ENCODE measurements at regions not wholly inside any gene's neighbourhood (a gene's known extent, or its start where the extent isn't known, plus 50 kb on each side); places are given as distances from the start of the nearest gene placed in this dataset.

GRCh38 chr20:16816192-16816591, 68.0 kb downstream of the OTOR start:
- Histone ChIP-seq H3K9ac (ENCODE audit: extremely low read depth, insufficient read length, low read length) (no peak overlapping the region), H3K4me1 (ENCODE audit: insufficient read depth, low read length) (no peaks in the 10 kb centered on the region), H2BK120ac (ENCODE audit: low read depth, low read length, poor library complexity, severe bottlenecking) (no peak overlapping the region), H4K5ac (ENCODE audit: insufficient read length, low read depth, low read length) (no peak overlapping the region), H3T11ph (ENCODE audit: low read length) (no peak overlapping the region), H2BK20ac (ENCODE audit: low read depth, low read length, poor library complexity, severe bottlenecking) (no peak overlapping the region), H3K9me3 (ENCODE audit: control insufficient read depth, low read depth, low read length) (no peaks in the 10 kb centered on the region), H3K23me2 (ENCODE audit: insufficient read length, low read depth, low read length, poor library complexity, severe bottlenecking) (no peaks in the 10 kb centered on the region), H3K14ac (ENCODE audit: insufficient read depth, low read length) (no peak overlapping the region), H3K27ac (ENCODE audit: insufficient read length, low read depth, low read length) (no peak overlapping the region), H2BK12ac (ENCODE audit: insufficient read length, low read depth, low read length) (no peak overlapping the region), H4K91ac (ENCODE audit: insufficient read length, low read depth, low read length) (no peak overlapping the region), H2BK5ac (ENCODE audit: insufficient read length, low read length) (no peak overlapping the region), H3K4ac (ENCODE audit: low read depth, low read length) (no peak overlapping the region), H3K27me3 (ENCODE audit: insufficient read depth, low read length) (no peaks in the 10 kb centered on the region), H3K56ac (ENCODE audit: insufficient read length, low read depth, low read length) (no peak overlapping the region), H2AFZ (ENCODE audit: low read length) (no peak overlapping the region), H3K4me2 (ENCODE audit: insufficient read depth, insufficient read length, low read length) (no peak overlapping the region), H4K8ac (replicated peaks; ENCODE audit: insufficient read length, low read depth, low read length) (no peak overlapping the region), H3K79me2 (ENCODE audit: insufficient read depth, low read length) (no peaks in the 10 kb centered on the region), H4K20me1 (ENCODE audit: control insufficient read depth, insufficient read depth, insufficient read length) (no peaks in the 10 kb centered on the region), H2BK15ac (ENCODE audit: low read depth, low read length) (no peak overlapping the region), H3K79me1 (ENCODE audit: insufficient read depth, low read depth, low read length, poor library complexity, severe bottlenecking) (no peaks in the 10 kb centered on the region), H3K23ac (ENCODE audit: insufficient read length, low read depth, low read length) (no peak overlapping the region), H2AK5ac (ENCODE audit: insufficient read length, low read length) (no peak overlapping the region), H3K18ac (ENCODE audit: insufficient read length, low read depth, low read length) (no peak overlapping the region)
- Mint-ChIP-seq H3K27ac (no peak overlapping the region), H3K4me3 (no peak overlapping the region), H3K4me1 (peaks cover 0 to 3% of the 10 kb centered on the region in 2 experiments; a peak in 1 of 4 replicates), H3K27me3 (ENCODE audit: low read depth) (no peaks in the 10 kb centered on the region; the same call in 1 of the 2 replicates), H3K9me3 (no peaks in the 10 kb centered on the region), H3K36me3 (ENCODE audit: insufficient read depth in 1 of 3, low read depth in 3 of 3) (no peaks in the 10 kb centered on the region)
- WGBS (ENCODE audit: extremely low coverage, insufficient read length, low lambda C conversion rate) = no CpG with 5 or more reads among the region's 3 CpGs
- peak; percentile 59 for DNase-seq
- TF ChIP-seq CTCF (conservative IDR thresholded peaks at IDR 0.05) = peak; percentile 42

All from H9 (cell line).